ENCODE measurements at regions not wholly inside any gene's neighbourhood (a gene's known extent, or its start where the extent isn't known, plus 50 kb on each side); places are given as distances from the start of the nearest gene placed in this dataset.

- no peak for DNase-seq (ENCODE audit: low read depth)
These were observed 88.2 kb downstream of the TMA16 start for GRCh38 chr4:163582703-163583102.

GRCh38 chr4:163587867-163588266, 93.4 kb downstream of the TMA16 start:
- no peak for DNase-seq (ENCODE audit: low read depth)

DNA sequence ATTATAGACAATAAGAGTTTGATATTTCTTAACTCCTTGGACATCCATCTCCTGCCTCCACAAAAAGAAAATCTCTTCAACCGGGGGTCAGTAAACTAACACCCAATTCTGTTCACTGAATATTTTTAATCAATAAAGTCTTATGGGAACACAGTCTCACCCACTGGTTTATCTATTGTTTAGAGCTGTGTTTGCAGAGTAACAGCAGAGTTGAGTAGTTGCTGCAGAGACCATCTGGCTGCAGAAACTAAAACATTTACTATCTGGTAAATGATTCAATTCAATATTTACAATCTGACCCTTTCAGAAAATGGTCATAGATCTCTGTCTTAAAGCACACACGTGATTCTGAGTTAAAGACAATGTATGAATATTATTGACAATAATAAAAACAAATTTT, 94.0 kb downstream of the TMA16 start:
- DNase-seq (ENCODE audit: low read depth): no peak

DNA sequence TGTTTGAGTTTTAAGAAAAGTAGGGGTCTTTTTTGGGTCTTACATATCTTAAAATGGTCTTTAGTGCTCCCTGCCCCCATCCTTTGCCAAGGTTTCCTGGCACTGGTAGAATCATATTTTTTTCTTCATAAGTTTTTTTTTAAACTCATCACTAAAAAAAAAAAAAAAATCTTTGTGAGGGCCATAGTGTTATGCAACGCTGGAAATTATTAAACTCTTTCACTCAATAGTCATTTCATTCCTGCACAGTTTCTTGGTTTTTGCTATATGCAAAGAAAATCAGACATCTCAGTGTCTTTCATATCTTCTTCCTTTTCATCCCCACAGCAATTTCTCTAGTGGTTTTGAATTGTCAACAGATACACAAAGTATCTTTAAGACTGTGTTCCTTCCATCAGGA, 95.6 kb downstream of the TMA16 start:
- no peak for DNase-seq (ENCODE audit: low read depth)

GRCh38 chr4:163590619-163591264, 96.3 kb downstream of the TMA16 start:
- DNase-seq (ENCODE audit: low read depth): no peak

- DNase-seq (ENCODE audit: low read depth): no peak
These were observed 97.1 kb downstream of the TMA16 start for GRCh38 chr4:163591614-163592020.

DNA sequence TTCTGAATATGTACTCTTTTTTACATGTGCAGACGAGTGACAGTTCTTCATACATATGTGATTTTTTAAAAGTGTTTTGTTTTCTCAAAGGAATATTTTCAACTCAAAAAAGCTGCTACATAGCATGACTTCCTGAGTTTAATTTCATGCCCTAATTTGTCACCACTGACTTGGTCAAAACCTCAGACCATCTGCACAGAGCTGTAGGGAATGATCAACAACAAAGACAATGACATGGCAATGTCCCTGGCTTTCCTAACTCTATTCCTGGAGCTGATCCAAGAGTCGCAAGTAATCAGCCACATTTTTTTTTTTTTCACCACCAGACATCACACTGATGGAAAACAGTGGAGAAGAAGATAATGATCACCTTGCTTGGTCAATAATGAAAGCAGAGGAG, 97.7 kb downstream of the TMA16 start:
- DNase-seq (ENCODE audit: low read depth): no peak

- DNase-seq (ENCODE audit: low read depth): no peak
These were observed 101.1 kb downstream of the TMA16 start for GRCh38 chr4:163595580-163595979.

GRCh38 chr4:163598028-163598427, 103.5 kb downstream of the TMA16 start:
- no peak for DNase-seq (ENCODE audit: low read depth)

- no peak for DNase-seq (ENCODE audit: low read depth)
These were observed 104.0 kb downstream of the TMA16 start for GRCh38 chr4:163598489-163598888.

DNA sequence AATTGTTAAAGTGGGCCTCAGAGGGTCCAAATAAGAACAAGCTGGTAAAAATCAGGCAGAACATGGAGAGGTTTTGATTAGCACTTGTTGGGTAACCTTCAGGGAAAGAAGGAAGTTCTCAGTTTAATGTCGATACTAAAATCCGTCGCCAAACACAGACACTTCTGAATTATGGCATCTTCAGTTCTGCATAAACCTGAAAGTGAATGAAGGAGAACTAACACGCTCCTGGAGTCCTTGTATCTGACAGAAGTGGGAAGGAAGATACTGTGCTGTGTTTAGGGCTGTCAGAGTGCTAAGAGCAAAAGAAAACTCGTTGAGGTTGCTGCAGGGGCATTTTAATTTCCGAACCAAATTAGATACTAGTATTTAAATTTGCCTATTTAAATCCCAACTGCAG, 106.2 kb downstream of the TMA16 start:
- no peak for DNase-seq (ENCODE audit: low read depth)

- no peak for DNase-seq (ENCODE audit: low read depth)
These were observed 108.8 kb downstream of the TMA16 start for GRCh38 chr4:163603257-163603656.

DNA sequence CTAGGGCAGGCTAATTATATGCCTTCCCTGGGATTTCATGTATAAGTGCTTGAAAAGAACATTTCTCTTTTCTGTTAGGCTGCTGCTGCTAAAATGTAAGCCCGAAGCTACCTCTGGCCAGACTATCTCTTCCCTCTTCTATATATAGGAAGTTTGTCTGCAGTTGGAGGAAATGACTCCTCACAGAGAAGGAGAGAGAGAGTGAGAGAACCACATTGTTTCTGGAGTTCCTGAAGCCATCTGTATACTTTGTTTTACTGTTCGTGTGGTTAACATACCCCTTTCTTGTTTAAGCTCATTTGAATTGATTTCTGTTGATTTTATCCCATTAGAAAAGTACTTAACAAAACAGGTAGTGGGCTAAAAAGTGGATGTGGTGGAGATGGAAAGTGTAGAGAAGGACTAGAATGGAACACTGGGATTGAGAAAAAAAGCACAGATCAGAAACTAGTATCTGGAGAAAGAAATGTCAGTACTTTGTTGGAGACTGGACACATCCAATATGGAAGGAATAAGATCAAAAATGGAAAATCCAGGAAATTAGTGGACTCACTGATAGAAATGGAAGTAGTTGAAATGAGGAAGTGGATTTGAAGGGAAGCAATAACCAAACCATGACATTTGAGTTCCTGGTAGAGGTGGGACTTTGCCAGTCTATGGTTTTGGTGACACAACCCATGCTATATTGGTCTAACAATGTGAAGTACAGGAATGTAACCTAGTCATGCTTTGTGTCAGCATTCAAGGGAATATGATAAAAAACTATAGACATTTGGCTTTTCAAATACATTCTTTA, 112.6 kb downstream of the TMA16 start:
- no peak for DNase-seq (ENCODE audit: low read depth)

DNA sequence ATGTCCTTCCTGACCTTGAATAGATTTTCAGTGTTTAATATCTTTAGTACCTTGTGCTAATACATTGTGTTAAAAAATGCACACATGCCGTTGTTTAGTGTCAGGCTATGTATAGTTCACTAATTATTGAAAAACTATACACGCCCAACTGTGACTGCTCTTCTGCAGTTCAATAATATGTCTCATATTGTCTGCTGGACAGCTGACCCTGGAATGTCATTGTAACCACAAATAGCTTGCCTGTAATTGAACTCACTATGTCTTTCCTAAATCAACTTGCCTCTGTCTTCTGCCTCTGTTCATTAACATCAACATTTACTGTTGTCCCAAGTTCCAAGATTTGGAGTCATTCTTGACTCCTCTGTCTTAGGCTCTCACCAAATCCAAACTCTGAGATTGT, 114.5 kb downstream of the TMA16 start:
- DNase-seq (ENCODE audit: low read depth): no peak

DNA sequence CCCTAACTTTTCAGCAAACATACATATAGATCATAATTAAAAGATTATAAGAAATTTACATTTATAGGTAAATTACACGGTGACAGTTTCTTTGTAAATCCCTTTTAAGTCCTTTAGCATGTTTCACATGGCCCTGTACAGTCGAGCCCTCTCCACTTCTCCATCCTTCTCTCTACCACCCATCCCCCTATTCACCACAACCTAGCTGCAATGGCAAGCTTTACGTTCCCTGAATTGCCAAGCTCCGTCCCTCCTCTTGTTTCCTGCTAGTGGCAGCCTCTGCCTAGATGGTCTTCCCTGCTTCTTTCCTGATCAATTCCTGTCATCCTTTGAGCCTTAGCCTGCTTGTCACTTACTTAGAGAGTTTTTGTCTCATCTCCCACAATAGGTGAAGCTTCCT, 116.2 kb downstream of the TMA16 start:
- no peak for DNase-seq (ENCODE audit: low read depth)

DNA sequence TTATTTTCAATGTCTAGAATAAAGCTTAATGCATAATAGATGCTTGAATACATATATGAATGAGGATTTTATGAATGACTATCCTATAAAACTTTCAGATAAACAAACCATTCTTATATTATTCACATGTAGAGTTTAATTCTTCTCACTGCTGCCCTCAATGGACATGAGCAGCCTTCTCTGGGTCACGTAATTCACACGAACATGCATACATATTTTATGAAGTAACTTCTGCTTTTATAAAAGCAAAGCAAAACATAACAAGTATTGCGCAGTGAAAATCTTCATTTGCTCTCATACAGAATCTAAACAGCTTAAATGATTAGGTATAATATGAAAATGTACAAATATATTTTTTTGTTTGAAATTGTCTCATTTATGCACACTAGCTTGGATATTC, 116.7 kb downstream of the TMA16 start:
- DNase-seq (ENCODE audit: low read depth): no peak

GRCh38 chr4:163611784-163612445, 117.4 kb downstream of the TMA16 start:
- DNase-seq (ENCODE audit: low read depth): no peak

DNA sequence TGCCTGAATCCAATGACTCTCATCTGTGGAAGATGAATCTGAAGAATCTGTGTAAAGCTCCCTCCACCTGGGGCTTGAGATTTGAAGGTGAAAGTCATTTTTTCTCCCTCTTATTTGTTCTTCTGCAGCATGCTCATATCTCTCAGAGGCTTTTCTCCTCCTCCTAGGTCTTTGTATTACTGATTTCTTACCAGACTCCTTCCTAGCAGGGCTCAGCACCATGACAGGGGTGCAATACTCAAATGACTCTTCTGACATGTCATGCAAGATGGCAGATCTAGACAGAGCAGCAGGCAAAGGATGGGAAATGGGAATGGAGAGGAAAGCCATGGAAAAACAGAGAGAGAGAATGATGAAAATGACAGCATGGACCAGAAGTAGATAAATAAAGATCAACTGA, 118.3 kb downstream of the TMA16 start:
- DNase-seq (ENCODE audit: low read depth): no peak

DNA sequence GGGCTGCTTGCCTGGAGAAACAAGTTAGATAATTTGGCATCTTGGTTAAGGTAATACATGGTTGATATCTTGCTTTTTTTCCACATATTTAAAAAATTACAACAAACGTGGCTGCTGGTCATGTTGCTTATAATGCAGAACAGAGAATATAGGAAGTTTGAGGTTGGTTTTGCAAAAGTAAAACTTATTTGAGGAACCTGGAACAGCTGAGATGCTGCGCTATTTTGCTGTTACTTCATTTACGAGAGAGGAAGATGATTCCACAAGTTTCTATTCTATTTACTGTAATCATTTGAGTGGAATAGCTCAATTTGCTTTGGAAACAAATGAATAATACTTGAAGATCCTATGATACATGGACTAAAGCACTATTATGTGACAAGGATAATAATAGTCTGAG, 118.9 kb downstream of the TMA16 start:
- DNase-seq (ENCODE audit: low read depth): no peak

- no peak for DNase-seq (ENCODE audit: low read depth)
These were observed 120.4 kb downstream of the TMA16 start for GRCh38 chr4:163614866-163615265.

DNA sequence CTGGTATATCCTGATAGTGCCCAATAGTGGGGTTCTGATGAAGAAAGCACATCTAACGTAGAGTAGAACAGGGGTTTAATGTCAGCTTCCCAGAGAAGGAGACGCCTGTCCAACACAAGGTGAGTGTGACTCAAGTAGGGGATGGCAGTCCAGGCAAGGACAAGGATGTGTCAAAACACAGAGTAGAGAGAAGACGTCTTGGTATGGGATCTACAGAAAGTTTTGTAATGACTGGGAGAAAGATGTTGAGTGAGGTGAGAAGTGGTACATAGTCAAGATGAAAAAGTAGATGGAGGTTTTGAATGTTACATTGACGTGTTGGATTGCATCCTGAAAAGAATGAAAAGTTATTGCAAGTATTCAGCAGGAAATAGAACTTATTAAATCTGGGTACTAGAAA, 124.4 kb downstream of the TMA16 start:
- DNase-seq (ENCODE audit: low read depth): no peak

GRCh38 chr4:163620738-163621137, 126.2 kb downstream of the TMA16 start:
- no peak for DNase-seq (ENCODE audit: low read depth)

GRCh38 chr4:163621821-163622220, 127.3 kb downstream of the TMA16 start:
- no peak for DNase-seq (ENCODE audit: low read depth)
